ENCODE measurements at regions not wholly inside any gene's neighbourhood (a gene's known extent, or its start where the extent isn't known, plus 50 kb on each side); places are given as distances from the start of the nearest gene placed in this dataset.

DNA sequence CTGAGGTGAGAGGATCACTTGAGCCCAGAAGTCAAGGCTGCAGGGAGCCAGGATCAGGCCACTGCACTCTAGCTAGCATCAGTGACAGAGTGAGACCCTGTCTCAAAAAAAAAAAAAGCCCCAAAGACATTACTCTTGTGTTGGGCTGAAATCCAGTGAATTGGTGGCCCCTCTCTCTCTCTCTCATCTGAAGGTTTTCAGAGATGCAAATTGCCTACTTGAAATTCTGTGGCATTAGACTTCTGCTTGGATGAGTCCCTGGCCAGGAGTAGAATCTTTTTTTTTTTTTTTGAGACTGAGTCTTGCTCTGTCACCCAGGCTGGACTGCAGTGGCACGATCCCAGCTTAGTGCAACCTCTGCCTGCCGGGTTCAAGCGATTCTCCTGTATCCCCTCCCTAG, 112.0 kb upstream of the ATF7IP start:
- DNase-seq (ENCODE audit: low read depth, low spot score) = no peak

GRCh38 chr12:14254781-14255180, 110.7 kb upstream of the ATF7IP start:
- no peak for DNase-seq (ENCODE audit: low read depth, low spot score)

- DNase-seq (ENCODE audit: low read depth, low spot score) = no peak
These were observed 109.4 kb upstream of the ATF7IP start for GRCh38 chr12:14256121-14256520.

- DNase-seq (ENCODE audit: low read depth, low spot score) = peak; percentile 71
These were observed 108.8 kb upstream of the ATF7IP start for GRCh38 chr12:14256555-14257169.

DNA sequence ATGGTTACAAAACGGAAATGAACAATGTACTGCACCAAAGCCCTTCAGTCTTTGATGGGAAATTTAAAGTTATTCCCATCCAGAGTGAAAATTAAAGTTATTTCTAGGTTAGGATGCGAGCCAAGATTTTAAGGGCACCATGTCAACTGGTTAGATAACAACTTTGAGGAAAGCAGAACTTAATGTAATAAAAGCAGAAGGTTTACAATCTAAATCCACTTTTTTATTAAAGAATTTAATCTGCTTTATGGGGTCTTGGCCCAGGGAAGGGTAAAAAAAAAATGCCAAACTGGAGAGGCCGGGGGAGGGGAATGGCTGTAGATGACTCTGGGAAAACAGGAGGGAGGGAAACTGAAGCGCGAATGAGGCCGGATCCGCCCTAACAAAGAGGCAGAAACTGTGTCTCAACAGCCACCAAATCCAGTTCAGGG, 108.2 kb upstream of the ATF7IP start:
- DNase-seq (ENCODE audit: low read depth, low spot score) = no peak

GRCh38 chr12:14257734-14258574, 107.5 kb upstream of the ATF7IP start:
- peak; percentile 95 for DNase-seq (ENCODE audit: low read depth, low spot score)

DNA sequence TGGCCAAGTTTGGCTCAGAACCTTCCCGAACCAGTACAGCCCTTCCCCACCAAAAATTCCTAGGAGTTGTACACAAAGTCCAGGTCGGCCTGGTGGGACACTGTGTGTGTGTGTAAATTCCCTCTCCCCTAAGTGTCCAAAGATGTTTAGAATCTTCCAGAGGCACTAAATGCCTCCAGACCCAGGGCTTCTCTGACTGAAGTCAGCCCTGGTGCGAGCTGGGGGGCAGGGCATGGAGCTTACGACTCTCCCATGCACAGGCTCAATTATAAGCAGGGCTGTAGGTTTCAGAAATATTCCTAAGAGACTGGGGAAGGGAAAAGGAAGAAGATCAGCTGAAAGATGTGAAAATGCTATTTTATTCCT, 106.9 kb upstream of the ATF7IP start:
- DNase-seq (ENCODE audit: low read depth, low spot score) = no peak

- DNase-seq (ENCODE audit: low read depth, low spot score) = no peak
These were observed 105.9 kb upstream of the ATF7IP start for GRCh38 chr12:14259481-14260010.

DNA sequence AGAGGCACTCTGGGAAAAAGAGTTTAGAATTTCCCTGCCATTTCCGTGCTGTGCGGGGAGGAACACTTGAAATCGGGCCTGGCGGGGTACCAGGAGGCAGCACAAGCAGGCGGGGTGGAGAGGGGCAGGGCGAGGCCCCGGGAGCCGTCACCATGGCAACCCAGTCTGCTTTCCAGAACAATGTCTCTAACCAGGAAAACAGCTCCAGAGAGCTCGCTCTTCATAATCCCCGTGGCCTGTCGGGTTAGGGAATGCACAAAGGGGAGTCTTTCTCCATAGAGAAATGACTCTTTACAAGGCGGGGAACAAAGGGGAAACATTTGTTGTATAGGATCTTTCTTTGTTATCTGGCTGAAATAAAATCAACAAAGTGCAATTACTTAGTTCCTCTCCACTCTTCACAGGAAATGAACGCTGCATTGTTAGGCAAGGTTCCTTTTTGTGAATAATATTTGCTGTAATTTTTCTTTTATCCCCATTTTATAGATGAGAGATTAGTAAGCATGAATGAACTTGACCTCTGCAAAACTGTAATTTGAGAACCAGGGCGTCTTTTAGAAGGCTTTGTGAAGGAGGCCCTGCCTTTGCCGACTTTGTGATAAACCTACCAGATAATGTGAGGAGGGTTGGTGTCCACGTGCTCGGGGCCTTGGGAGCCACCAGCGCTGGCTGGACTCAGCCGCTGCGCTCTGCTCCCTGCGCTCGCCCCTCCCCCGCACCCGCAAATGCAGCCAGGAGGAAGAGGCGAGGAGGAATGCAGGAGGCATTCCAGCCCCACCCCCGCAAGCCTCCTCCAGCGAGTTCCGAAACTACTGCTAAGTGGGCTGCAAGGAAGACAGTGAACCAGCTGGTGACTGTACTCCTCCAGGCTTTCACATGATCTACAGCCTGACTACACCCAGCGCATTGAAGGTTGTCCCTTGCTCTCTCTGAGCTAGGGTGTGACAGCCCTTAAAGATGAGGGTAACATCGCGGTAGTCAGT, 105.2 kb upstream of the ATF7IP start:
- DNase-seq (ENCODE audit: low read depth, low spot score) = no peak

DNA sequence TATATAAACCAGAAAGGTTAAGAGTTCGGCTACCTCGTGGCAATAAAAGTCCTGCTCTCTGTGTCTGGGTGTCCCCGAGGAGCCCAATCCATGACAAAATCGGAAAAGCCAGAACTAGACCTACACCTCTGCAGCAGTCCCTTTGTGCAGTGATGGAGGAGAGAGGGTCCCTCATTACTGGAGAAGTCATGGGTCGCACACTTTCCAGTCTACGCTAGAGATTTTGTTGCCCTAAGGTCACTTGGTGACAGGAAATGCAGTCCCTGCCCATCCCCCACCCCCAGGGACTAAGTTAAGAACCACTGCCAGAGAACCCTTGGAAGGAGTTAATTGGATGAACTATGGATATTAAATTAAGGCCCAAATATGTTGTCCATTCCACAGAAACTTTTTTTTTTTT, 104.4 kb upstream of the ATF7IP start:
- no peak for DNase-seq (ENCODE audit: low read depth, low spot score)

- no peak for DNase-seq (ENCODE audit: low read depth, low spot score)
These were observed 103.6 kb upstream of the ATF7IP start for GRCh38 chr12:14261861-14262260.

DNA sequence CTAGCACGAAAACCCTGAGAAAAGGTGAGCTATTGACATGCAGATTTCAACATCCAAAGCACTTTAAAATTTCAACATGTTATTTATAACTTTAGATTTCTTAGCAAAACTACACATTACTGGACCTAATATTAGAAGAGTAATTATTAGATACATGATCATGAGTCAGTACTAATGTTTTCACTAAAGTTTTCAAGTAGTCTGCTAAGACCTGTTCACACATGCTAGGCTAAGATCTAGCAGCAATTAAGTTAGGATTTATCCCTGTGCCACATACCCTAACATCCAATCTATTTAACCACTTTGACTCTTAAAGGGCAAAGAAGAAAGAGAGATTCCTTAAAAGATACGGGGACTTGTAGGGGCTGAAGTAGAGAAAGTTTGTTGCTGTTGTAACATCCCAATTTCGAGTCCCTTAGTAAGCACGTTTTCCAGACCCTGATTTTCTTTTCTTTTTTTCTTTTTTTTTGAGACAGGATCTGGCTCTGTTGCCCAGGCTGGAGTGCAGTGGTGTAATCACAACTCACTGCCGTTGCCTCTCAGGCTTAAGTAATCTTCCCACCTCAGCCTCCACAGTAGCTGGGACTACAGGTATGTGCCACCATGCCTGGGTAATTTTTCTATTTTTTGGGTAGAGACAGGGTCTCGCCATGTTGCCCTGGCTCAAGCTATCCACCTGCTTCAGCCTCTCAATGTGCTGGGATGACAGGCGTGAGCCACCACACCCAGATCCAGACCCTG, 102.5 kb upstream of the ATF7IP start:
- DNase-seq (ENCODE audit: low read depth, low spot score) = no peak

- no peak for DNase-seq (ENCODE audit: low read depth, low spot score)
These were observed 101.7 kb upstream of the ATF7IP start for GRCh38 chr12:14263742-14264141.

- no peak for DNase-seq (ENCODE audit: low read depth, low spot score)
These were observed 101.2 kb upstream of the ATF7IP start for GRCh38 chr12:14264316-14264715.

DNA sequence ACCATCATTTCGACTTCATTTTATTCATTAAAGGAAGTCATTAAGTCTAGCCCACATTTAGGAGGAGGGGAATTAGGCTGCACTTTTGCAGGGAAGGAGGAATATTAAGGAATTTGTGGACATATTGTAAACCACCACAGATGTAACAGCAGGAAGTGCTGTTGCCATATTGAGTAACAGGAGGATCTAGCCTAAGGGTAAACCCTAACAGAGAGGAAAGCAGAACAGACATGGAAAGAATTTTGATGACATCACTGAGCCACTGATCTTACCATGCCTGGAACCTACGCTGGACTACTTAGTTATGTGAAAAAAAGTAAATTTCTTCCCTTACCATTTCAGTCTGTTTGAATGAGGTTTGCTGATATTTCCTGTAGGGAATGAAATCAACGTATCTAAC, 100.7 kb upstream of the ATF7IP start:
- no peak for DNase-seq (ENCODE audit: low read depth, low spot score)

GRCh38 chr12:14268120-14268515, 97.4 kb upstream of the ATF7IP start:
- no peak for DNase-seq (ENCODE audit: low read depth, low spot score)

GRCh38 chr12:14270392-14270791, 95.1 kb upstream of the ATF7IP start:
- DNase-seq (ENCODE audit: low read depth, low spot score) = no peak

DNA sequence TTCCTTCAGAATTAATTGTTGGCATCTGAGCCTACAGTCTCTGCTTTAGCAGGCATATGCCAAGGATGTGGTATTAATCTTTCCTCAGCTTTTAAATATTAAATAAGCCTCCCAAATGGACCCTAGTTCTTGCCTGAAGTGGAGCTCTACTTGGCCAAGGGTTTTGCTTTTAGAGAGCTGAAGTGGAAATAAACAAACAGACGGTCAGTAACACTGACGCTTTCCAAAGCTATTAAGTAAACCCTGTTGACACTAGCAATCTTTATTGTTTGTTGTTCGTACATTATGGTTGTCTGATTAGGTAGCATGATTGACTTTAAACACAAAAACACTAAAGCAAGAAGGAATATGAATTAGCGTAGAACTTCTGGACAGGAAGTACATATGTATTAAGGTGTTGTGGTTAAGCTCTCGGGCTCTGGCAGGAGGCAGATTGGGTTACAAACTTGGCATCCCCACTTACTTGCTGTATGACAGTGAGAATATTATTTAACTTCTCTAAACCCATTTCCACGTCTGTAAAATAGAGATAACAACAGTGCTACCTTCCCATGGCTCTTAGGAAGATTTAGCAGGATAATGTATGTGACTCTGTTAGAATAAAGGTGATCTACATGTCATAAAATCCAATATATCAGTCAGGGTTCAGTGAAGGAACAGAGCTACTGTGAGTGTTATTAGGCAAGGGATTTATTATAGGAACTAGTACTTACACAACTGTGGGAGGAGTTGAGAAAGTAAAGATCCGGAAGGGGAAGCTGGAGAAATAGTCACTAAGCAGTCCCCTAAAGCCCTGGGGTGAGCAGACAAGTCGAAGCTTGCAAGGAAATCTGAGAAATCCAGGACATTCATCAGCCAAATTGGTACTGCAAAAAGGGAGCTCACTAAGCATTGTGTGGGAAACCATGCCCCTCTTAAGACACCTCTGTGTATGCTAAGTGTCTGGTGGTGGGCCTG, 92.2 kb upstream of the ATF7IP start:
- DNase-seq (ENCODE audit: low read depth, low spot score) = no peak

DNA sequence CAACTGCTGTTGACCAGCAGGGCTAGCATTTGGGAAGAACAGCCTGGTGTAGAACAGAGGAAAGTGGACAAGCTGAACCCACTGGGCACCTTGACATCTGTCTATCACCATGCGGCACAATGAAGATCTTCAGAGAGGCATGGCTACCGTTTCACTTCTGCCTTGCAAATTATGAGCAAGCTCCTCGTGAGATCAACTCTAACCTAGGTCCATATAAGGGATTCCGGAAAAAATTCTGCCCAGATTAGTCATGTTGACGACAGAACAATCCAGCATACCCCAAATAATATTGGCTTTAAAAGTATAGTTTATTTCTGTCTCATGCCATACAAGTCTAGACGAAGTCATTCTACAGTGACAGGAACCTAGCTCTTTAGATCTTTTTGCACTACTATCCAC, 91.6 kb upstream of the ATF7IP start:
- no peak for DNase-seq (ENCODE audit: low read depth, low spot score)

DNA sequence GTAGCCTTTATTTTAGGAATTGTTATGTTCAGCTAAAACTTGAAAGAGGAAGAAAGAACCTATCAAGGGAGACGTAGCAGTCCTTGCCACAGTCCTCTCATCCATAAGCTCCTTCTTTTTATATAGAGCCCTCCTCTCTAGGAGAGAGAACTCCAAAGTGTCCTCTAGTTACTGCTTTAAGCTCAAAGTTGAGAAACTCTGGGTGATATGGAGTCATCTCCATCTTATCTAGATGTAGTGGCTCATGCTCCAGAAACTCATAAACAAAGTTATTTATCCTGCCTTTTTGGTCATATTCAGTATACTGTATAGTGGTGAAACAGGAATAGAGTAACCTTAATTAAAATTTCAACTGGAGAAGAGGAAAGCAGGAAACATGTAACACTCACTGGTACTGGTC, 90.4 kb upstream of the ATF7IP start:
- no peak for DNase-seq (ENCODE audit: low read depth, low spot score)
